ENCODE measurements at regions not wholly inside any gene's neighbourhood (a gene's known extent, or its start where the extent isn't known, plus 50 kb on each side); places are given as distances from the start of the nearest gene placed in this dataset.

- peak in 2 of 3 experiments; percentile 22 to 29; a peak in 2 of 4 replicates for TF ChIP-seq CTCF (IDR thresholded peaks at IDR 0.05; ENCODE audit: control extremely low read depth in 1 of 3, insufficient read depth in 1 of 3, low read depth in 1 of 3, low read length in 3 of 3)
- no peak for TF ChIP-seq POLR2A (IDR thresholded peaks at IDR 0.05; ENCODE audit: control extremely low read depth in 1 of 2, low read depth in 2 of 2, low read length in 2 of 2)
- peak; percentile 39; the same call in 1 of the 2 replicates for TF ChIP-seq MAFK (IDR thresholded peaks at IDR 0.05; ENCODE audit: low read depth, low read length)
- no peak for TF ChIP-seq SP1 (IDR thresholded peaks at IDR 0.05; ENCODE audit: low read depth, low read length)
- TF ChIP-seq RXRA (IDR thresholded peaks at IDR 0.05; ENCODE audit: insufficient read depth, low read depth, low read length), result no peak
- TF ChIP-seq MAX (IDR thresholded peaks at IDR 0.05), result no peak
- TF ChIP-seq HDAC2 (IDR thresholded peaks at IDR 0.05; ENCODE audit: borderline replicate concordance in 1 of 2, low read depth in 2 of 2, low read length in 2 of 2), result no peak
- no peak for TF ChIP-seq JUND (IDR thresholded peaks at IDR 0.05; ENCODE audit: low read length)
- TF ChIP-seq BACH1 (IDR thresholded peaks at IDR 0.05; ENCODE audit: low read length), result peak; percentile 84
These were observed 132.6 kb upstream of the ZNF236 start (continued) for GRCh38 chr18:76689646-76690264.

Measured in H1 (cell line).